Heart left ventricle (tissue), 16 donors: ENCODE measurements at regions not wholly inside any gene's neighbourhood (a gene's known extent, or its start where the extent isn't known, plus 50 kb on each side); places are given as distances from the start of the nearest gene placed in this dataset.

Experiments
- ATAC-seq, 4 donors: fragments of 200-7000 bp; cut with Tn5 transposase; one replicate each; pipeline ENCODE4 v1.9.1; 2020 to 2022; ENCODE audit warnings: moderate library complexity in 4 of 4, mild to moderate bottlenecking in 3 of 4, moderate number of reproducible peaks in 1 of 4
- DNase-seq, 5 donors: peaks; one replicate each; pipeline ENCODE4 v3.0.0-alpha.2; 2020
- H3K27ac ChIP-seq, 12 donors: fragments of 200-600 bp; sonication (generic) in 4 of 12; one replicate each; pipeline versions ENCODE4 v1.5.0 to v1.8.0; 2016 to 2022; ENCODE audit warnings: mild to moderate bottlenecking in 2 of 12
- H3K27me3 ChIP-seq, 9 donors: fragments of 200-600 bp; sonication (generic) in 2 of 9; one replicate each; pipeline versions ENCODE4 v1.5.1 to v1.8.0; 2016 to 2022; ENCODE audit warnings: mild to moderate bottlenecking in 3 of 9
- H3K36me3 ChIP-seq, 9 donors: fragments of 200-600 bp; sonication (generic) in 2 of 9; one replicate each; pipeline versions ENCODE4 v1.5.0 to v1.8.0; 2018 to 2022; ENCODE audit warnings: mild to moderate bottlenecking in 2 of 9
- H3K4me1 ChIP-seq, 12 donors: fragments of 200-600 bp; sonication (generic) in 4 of 12; one replicate each; pipeline versions ENCODE4 v1.5.0 to v1.8.0; 2016 to 2022; ENCODE audit warnings: mild to moderate bottlenecking in 3 of 12
- H3K4me3 ChIP-seq, 12 donors: fragments of 200-600 bp; sonication (generic) in 4 of 12; one replicate each; pipeline versions ENCODE4 v1.5.0 to v1.8.0; 2017 to 2022; ENCODE audit warnings: mild to moderate bottlenecking in 9 of 12, moderate library complexity in 4 of 12
- H3K9me3 ChIP-seq, 12 donors: fragments of 200-600 bp; sonication (generic) in 4 of 12; one replicate each; pipeline versions ENCODE4 v1.5.0 to v1.8.0; 2016 to 2022; ENCODE audit warnings: mild to moderate bottlenecking in 1 of 12
- POLR2A ChIP-seq, 2 donors: fragments of 450-650 bp; IDR thresholded peaks; one replicate each; pipeline ENCODE4 v1.6.1; 2017; ENCODE audit warnings: antibody characterized with exemption in 2 of 2, mild to moderate bottlenecking in 2 of 2, moderate library complexity in 2 of 2
- WGBS, 4 donors: extraction: QIAGEN DNeasy Blood & Tissue Kit in 2 of 4; methylation state at CpG; one replicate each; pipeline versions ENCODE4 v1.1.5 to v1.1.7; 2013 to 2018; 5-methylcytosine and 5-hydroxymethylcytosine counted together
- intact Hi-C, 10 donors: fragments of 100-400 bp; cut with DNase I; formaldehyde crosslinking; loops; one replicate each; pipeline versions ENCODE4 v1.11.1 to v1.14.2; 2022
- TF ChIP-seq, protein P1 (sequence below), 12 donors: fragments of 200-600 bp; sonication (generic) in 4 of 12; IDR thresholded peaks; one replicate each; pipeline versions ENCODE4 v1.5.0 to v1.8.0; 2018 to 2022; ENCODE audit warnings: antibody characterized with exemption in 12 of 12, mild to moderate bottlenecking in 5 of 12
- donor health status: ischemic (EF 13 %, LVEDD 7.1; RV severe dilation, severe dysfunction).
- donor health status: healthy with polysubstance abuse.
- donor health status: DM: no; HTN: yes; CAD: no.
- donor health status: DM: no; HTN: no; CAD: no.
- donor health status: ischemic (EF 25% LVEDD 6.9; RV normal size, moderate dysfunction).
- donor health status: ischemic (EF 25% LVEDD 5.7; RV mildly dilated, moderate dysfunction).
- donor health status: healthy.
- donor health status: DM: yes; HTN: yes; CAD: no.
- donor health status: ischemic (EF 35%, LVEDD 5.7; RV mildly dilated, moderate dysfunction).
- donor health status: nonischemic (EF 11% LVEDD 7.7; RV severe dilation, severe dysfunction).
- donor health status: DM: yes; HTN: yes; CAD: no.
- donor health status: PGD.
- donor health status: ischemic (EF 29% LVEDD 5.4; RV normal size, mild dysfunction).
- donor health status: nonischemic (EF 23%, LVEDD 6.1; RV moderate dilation, normal function).

- H3K36me3 ChIP-seq: no peaks in the 10 kb centered on the region
- H3K4me1 ChIP-seq: no peaks in the 10 kb centered on the region
- H3K4me3 ChIP-seq: no peak overlapping the region
- no peak overlapping the region for H3K27ac ChIP-seq
- ATAC-seq (no peak), DNase-seq (no peak)
- H3K27me3 ChIP-seq: no peaks in the 10 kb centered on the region
- intact Hi-C loops: no loop called here
- H3K9me3 ChIP-seq: no peaks in the 10 kb centered on the region
- 95 to 98% (median 95%) methylated on average over 3 of the region's 3 CpGs for WGBS, 4 donors
- TF ChIP-seq, protein P1, sequence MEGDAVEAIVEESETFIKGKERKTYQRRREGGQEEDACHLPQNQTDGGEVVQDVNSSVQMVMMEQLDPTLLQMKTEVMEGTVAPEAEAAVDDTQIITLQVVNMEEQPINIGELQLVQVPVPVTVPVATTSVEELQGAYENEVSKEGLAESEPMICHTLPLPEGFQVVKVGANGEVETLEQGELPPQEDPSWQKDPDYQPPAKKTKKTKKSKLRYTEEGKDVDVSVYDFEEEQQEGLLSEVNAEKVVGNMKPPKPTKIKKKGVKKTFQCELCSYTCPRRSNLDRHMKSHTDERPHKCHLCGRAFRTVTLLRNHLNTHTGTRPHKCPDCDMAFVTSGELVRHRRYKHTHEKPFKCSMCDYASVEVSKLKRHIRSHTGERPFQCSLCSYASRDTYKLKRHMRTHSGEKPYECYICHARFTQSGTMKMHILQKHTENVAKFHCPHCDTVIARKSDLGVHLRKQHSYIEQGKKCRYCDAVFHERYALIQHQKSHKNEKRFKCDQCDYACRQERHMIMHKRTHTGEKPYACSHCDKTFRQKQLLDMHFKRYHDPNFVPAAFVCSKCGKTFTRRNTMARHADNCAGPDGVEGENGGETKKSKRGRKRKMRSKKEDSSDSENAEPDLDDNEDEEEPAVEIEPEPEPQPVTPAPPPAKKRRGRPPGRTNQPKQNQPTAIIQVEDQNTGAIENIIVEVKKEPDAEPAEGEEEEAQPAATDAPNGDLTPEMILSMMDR (IDR thresholded peaks at IDR 0.05): no peak
- no peak for TF ChIP-seq POLR2A (IDR thresholded peaks at IDR 0.05)
These were observed 189.3 kb downstream of the KLF5 start for GRCh38 chr13:73248154-73248553.

DNA sequence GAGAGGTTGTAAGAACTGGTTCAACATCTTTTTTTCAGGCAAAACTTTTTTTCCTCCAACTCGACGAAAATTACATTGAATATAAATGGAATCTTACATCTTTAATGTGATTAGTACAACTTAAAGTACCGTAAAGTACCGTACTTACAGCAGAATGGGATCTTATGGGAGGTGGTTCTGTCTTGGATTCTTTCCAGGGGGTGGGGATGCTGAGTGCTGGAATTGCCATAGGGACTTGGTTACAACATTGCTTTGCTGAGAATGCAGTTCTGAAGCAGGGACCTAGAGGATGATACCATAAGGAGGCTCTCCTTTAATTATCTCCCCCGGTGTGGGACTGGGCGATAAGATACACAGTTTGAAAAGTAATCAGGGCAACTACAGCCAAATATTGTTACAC lies 186.4 kb downstream of the KLF5 start:
- ATAC-seq: no peak
- WGBS, 4 donors: 62 to 78% (median 70%) methylated on average over 6 of the region's 6 CpGs
- Histone ChIP-seq H3K9me3 (no peaks in the 10 kb centered on the region), H3K4me1 (no peaks in the 10 kb centered on the region), H3K36me3 (no peaks in the 10 kb centered on the region), H3K4me3 (no peak overlapping the region), H3K27me3 (no peaks in the 10 kb centered on the region), H3K27ac (no peak overlapping the region)
- DNase-seq: no peak
- TF ChIP-seq POLR2A (IDR thresholded peaks at IDR 0.05): no peak
- TF ChIP-seq, protein P1 (IDR thresholded peaks at IDR 0.05): no peak
- intact Hi-C loops: no loop called here

GRCh38 chr13:73244467-73244866 lies 185.7 kb downstream of the KLF5 start:
- DNase-seq (no peak), ATAC-seq (no peak)
- Histone ChIP-seq H3K4me3 (no peak overlapping the region), H3K9me3 (no peaks in the 10 kb centered on the region), H3K4me1 (no peaks in the 10 kb centered on the region), H3K27ac (no peak overlapping the region), H3K36me3 (no peaks in the 10 kb centered on the region), H3K27me3 (no peaks in the 10 kb centered on the region)
- WGBS, 4 donors: 86 to 92% (median 87%) methylated on average over 4 of the region's 4 CpGs
- intact Hi-C loops: no loop called here
- TF ChIP-seq, protein P1 (IDR thresholded peaks at IDR 0.05): no peak
- TF ChIP-seq POLR2A (IDR thresholded peaks at IDR 0.05): no peak

DNA sequence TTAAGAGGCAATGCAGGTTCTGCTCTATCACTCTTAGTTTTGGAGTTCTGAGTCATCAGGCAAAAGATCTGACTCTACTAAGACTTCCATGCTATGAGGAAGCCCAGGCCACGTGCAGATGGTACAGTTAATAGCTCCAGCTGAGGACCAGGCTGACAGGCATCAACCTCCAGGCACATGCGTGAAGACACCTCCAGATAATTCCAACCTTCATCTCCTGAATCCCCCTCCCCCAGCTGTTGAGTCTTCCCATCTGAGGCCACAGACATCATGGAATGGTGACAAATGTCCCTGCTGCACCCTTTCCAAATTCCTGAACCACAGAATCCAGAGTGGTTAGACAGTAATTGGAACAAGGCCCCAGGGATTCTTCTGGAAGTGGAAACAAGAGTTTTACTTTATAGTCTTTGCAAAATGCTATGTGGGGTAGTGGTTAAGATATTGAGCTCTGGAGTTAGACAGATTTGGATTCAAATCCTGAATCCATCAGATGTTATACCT lies 183.8 kb downstream of the KLF5 start:
- WGBS, 4 donors: 72 to 84% (median 76%) methylated on average over 2 of the region's 2 CpGs
- TF ChIP-seq POLR2A (IDR thresholded peaks at IDR 0.05): no peak
- TF ChIP-seq, protein P1 (IDR thresholded peaks at IDR 0.05): no peak
- H3K27me3 ChIP-seq: no peaks in the 10 kb centered on the region
- intact Hi-C loops: no loop called here
- H3K4me1 ChIP-seq: no peaks in the 10 kb centered on the region
- H3K9me3 ChIP-seq: no peaks in the 10 kb centered on the region
- ATAC-seq: no peak
- H3K27ac ChIP-seq: no peak overlapping the region
- H3K36me3 ChIP-seq: no peaks in the 10 kb centered on the region
- H3K4me3 ChIP-seq: no peak overlapping the region
- DNase-seq: no peak
